Epithelial cell of proximal tubule (primary cell): ENCODE measurements at regions not wholly inside any gene's neighbourhood (a gene's known extent, or its start where the extent isn't known, plus 50 kb on each side); places are given as distances from the start of the nearest gene placed in this dataset.
A peak's percentile ranks its signal among the peaks of the same experiment; 100 is the strongest.

Source experiments
- DNase-seq: peaks from one replicate; pipeline ENCODE4 v3.0.0-alpha.2; 2011; ENCODE audit warnings: low read depth
- H3K4me3 ChIP-seq: 2 replicates; pipeline ENCODE4 v1.5.1; 2011; ENCODE audit warnings: low read depth, mild to moderate bottlenecking, low read length
- CTCF ChIP-seq: conservative IDR thresholded peaks from 2 replicates; pipeline ENCODE4 v1.5.1; 2012; ENCODE audit warnings: low read depth, mild to moderate bottlenecking, low read length

- TF ChIP-seq CTCF: no peak
- DNase-seq: no peak
- no peak overlapping the region for H3K4me3 ChIP-seq
These were observed 71.3 kb upstream of the ENOX2 start for GRCh38 chrX:130974323-130974722.

DNA sequence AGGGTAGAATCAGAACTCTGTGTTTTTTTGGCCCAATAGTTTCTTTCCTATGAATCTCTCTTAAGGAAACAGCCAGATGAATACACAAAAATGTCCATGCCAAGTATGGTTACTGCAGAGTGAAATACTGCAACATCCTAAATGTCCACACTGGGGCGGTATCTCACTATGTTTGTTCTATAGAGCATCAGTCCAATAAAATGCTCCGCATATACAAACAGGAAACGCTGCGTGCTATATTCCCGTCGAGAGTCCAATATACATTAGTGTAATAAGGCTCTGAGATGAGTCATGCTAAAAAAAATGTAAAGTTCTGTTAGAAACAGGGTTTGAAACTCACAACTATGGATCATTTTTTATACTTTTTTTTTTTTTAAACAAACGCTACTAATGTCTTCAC lies 72.9 kb upstream of the ENOX2 start:
- no peak overlapping the region for H3K4me3 ChIP-seq
- DNase-seq: no peak
- TF ChIP-seq CTCF: peak; percentile 60

GRCh38 chrX:130981836-130982235 lies 76.3 kb upstream of the ARHGAP36 start:
- no peak overlapping the region for H3K4me3 ChIP-seq
- TF ChIP-seq CTCF: no peak
- no peak for DNase-seq

DNA sequence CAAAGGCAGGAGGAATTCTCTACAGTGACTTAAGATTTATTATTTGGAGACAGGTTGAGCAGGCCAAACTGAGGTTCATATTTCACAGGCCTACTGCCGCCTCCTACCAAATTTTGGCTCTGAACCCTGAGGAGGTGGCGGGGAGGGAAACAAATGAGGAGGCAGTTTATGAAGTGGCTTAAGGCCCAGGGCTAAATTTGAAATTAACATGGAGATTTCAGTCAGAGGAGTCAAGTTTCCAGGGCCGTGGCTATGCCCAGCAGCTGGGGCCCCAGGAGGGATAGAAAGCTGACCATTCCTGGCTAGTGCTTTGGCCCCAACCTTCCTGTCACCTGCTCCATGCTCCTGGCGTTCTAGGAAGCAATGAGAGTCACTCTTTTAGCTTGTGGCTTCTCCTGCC lies 73.4 kb upstream of the ARHGAP36 start:
- no peak for DNase-seq
- no peak for TF ChIP-seq CTCF
- H3K4me3 ChIP-seq: no peak overlapping the region

GRCh38 chrX:130987241-130987640 lies 70.9 kb upstream of the ARHGAP36 start:
- no peak for TF ChIP-seq CTCF
- H3K4me3 ChIP-seq: no peak overlapping the region
- DNase-seq: no peak

DNA sequence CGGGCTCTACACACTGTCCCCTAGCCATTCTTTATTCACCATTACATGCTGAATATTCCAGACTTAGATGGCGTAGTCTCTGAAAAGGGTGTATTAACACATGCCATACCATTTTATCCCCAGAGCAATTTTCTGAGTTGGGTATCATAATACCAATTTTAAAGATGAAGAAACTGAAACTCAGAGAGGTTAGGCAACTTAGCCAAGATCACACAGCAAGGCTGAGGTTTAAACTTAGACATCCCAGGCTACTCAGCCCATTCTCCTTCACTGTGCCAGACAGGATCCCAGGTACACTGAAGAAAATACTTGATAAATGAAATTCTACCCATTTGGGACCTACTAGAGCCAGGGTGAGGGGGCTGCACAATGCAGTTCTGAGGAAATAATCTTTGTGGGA lies 67.4 kb upstream of the ARHGAP36 start:
- TF ChIP-seq CTCF: no peak
- no peak for DNase-seq
- H3K4me3 ChIP-seq: no peak overlapping the region

GRCh38 chrX:130994671-130995070 lies 63.5 kb upstream of the ARHGAP36 start:
- peak; percentile 54 for TF ChIP-seq CTCF
- DNase-seq: no peak
- H3K4me3 ChIP-seq: no peak overlapping the region
